ENCODE measurements at regions not wholly inside any gene's neighbourhood (a gene's known extent, or its start where the extent isn't known, plus 50 kb on each side); places are given as distances from the start of the nearest gene placed in this dataset.

GRCh38 chr2:182565911-182566567, 139.2 kb upstream of the PDE1A start:
- TF ChIP-seq EZH2phosphoT487 (IDR thresholded peaks at IDR 0.05; ENCODE audit: unreplicated experiment) (no peak), CTCF (conservative IDR thresholded peaks at IDR 0.05; ENCODE audit: low read depth in 2 of 2) (no peak), EZH2 (IDR thresholded peaks at IDR 0.05; ENCODE audit: low read depth, unreplicated experiment) (no peak), REST (IDR thresholded peaks at IDR 0.05; ENCODE audit: unreplicated experiment) (no peak), CREB1 (CRISPR knock-in tag; IDR thresholded peaks at IDR 0.05; ENCODE audit: low read depth) (no peak), ETS1 (IDR thresholded peaks at IDR 0.05) (no peak)
